Right kidney (tissue), 1 donor: ENCODE measurements at regions not wholly inside any gene's neighbourhood (a gene's known extent, or its start where the extent isn't known, plus 50 kb on each side); places are given as distances from the start of the nearest gene placed in this dataset.

Experiments
- DNase-seq: peaks from one replicate; pipeline ENCODE4 v3.0.0-alpha.2; 2016

DNA sequence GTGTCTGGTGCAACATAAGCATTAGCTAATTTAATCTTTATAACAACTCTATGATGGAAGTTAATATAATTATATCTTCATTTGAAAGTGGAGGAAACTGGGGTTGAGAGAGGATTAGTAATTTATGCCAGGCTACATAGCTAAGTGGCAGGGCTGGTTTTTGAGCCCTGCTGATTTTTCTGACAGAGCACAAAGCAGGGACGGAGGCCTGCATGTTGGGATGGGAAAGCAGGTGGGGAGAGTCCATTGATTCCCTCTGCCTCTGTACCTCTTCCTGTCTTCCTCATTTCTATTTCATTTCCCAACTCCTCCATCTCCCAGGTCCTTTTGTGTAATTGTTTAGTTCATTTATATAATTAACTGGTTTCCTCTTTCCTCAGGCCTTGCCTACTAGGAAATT, 251.6 kb upstream of the ZPLD1 start:
- no peak for DNase-seq

DNA sequence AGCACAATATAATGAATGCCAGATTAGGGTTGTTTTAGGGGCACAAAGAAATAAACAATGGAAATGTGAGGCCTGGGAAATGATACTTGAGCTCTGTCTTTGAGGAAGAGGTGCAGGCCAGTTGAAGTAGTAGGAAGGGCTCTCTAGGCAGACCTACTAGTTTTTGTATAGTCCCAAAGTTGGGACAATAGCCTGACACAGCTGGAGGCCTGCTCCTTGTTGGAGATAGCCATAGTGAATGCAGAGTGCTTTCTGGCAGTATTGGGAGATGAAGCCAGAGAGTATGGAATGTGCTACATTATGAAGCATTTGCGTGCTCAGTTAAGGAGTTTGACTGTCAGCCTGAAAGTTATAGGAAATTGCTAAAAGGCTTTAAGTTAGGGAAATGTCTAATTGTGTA, 251.2 kb upstream of the ZPLD1 start:
- no peak for DNase-seq

DNA sequence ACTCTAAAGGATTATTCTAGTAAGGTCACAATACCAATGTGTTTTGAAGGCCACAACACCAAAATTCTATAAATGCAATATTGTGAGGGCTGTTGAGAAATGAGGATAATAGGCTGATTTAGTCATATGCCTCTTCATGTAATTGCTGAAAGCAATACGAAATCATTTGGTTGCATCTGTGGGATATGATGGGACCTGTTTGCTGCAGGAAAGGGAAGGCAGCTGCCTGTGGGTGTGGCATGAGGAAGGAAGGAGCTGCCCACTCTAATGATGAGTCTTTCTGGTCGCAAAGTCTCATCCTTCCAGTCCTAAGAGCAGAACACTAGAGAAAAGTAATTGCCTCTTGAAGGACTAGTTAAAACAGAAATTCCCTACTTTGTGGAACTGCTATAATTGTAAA, 245.3 kb upstream of the ZPLD1 start:
- DNase-seq, result no peak

DNA sequence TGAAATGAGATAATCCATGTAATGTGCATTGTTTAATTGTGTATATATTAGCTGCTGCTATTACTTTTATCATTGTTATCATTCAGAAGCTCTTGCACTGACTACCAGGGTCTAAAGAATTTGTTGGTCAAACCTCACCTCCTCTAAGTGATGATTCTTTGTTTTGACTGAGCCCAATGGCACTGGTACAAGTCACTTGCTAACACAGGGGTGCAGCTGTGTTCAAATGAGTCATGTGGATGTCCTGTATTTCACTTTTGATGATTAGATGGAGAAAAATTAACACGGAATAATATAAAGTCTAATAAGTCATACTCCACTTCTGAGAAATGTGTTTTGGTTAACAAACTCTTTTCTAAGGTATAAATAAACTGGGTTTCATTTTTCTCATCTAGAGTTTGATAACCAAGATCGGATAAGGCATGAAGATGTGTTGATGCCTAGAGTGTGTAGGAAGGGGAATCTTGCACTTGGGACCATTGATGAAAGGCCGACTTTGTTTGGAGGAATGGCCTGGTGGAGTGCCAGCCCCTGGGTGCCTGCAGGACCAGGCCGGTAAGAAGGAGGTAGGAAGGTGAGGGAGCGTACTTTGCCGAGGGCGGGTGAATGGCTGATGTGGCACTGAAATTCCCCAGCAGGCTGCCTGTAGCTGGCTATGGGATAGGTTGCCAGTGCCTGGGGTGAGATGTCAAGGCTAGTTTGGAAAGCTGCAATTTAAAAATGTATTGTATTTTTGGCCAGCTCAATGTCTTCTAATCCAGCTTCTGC, 244.7 kb upstream of the ZPLD1 start:
- no peak for DNase-seq

DNA sequence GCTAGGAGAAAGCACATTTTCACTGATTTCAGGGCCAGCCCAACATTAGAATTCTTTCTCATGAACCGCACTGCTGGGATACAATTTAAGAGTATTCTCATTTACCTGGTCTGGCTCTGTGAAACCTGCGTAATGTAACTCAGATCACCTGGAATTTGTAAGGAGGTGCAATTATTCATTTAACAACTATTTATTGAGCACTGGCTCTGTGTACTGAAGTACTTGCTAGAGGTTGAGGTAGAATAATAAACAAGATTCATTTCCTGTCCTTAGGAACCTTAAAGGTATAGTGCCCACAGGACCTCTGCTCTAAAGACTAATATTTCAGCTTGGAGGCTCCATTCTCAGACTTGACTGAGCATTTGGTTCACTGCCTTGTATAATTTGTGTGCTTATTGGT, 242.2 kb upstream of the ZPLD1 start:
- no peak for DNase-seq

DNA sequence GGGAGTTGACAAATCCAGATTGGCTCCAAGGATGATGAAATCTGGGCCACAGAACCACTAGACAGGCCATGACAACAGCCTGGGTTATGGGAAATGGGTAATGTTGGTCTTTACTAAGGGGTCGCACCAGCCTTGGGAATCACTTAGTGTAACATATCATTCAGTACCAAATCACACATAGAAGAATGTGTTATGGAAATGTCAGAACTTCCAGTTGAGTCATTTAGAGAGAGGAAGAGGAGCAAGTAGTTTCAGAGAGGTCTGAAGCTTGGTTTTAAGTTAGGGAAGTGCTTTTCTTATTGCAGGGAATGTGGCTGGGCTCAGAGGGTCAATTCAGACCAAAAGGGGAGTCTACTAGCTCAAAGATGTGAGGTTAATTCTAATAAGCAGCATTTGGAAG, 241.6 kb upstream of the ZPLD1 start:
- DNase-seq, result no peak

DNA sequence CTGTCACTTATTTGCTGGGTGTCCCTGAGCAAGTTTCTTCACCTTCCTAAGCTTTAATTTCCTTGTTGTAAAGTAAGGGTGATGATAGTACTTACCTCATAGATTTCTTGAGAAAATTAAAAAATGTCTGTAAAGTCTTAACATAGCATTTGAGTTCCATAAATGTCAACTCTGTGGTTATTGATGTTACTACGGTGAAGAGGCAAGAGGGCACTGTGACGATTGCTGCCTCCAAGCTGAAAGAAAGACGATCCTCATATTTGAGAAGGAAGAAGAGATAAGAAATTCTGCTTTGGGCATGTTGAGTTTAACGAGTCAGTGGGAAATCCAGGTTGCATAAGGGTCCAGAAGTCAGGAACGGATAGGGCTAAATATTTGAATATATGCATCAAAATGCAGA, 240.8 kb upstream of the ZPLD1 start:
- no peak for DNase-seq

DNA sequence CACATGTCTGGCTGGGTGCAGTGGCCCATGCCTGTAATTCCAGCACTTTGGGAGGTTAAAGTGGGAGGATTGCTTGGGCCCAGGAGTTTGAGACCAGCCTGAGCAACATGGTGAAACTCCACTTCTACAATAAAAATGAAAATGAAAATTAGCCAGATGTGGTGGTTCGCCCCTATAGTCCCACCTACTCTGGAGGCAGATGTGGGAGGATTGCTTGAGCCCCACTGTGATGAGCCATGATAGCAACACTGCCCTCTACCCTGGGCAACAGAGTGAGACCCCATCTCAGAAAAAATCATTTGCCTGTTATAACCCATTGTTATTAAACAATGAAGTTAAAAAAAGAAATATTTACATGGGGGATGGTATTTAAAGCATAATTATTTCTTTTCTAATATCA, 240.1 kb upstream of the ZPLD1 start:
- DNase-seq, result no peak

DNA sequence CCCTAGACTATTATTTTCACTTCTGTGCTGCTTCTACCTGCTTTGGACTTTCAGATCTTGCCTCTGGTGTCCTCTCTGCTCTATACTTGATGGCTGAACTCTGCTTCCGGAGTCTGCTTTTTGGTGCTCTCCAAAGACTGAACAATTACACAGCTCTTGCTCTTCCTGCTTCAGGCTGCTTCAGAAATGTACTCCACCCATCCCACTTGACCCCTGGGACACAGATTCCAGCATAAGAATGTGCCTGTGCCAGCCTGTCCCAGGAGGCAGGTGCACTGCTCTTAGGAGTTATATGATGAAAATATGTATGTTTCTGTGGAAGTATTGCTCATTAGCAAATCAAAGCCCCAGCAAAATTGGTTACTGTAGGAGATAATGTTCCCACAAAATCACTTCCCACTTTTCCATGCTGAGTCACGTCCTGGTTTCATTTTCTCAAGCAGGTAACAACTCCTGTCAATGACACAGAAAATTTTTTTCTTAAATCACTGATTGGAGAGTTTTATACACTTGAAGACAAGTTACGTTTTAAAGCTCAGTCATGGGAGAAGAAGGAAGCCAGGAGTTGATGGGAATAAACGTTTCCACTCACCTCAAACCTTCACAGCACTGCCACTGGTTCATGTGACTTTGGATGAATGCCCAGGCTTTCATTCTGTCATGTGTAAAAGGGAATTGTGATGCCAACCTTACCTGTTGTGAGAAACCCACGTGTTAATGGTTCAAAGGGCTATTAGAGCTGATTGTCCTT, 239.4 kb upstream of the ZPLD1 start:
- no peak for DNase-seq

DNA sequence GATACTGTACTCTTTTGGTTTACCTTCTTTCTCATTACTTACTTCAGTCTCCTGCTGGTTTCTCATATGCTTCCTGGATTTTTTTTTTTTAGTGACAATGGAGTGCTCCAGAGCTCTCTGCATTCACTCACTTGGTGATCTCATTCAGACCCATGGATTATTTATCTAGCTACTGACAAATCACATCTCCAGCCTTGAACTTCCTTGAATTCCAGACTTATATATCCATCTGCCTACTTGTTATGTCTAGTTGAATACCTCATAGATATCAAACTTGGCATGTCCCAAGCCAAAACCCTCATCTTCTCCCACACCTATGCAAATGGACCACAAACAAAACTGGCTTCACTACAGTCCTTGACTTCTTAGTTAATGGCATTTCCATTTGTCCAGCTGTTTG, 234.7 kb upstream of the ZPLD1 start:
- no peak for DNase-seq

DNA sequence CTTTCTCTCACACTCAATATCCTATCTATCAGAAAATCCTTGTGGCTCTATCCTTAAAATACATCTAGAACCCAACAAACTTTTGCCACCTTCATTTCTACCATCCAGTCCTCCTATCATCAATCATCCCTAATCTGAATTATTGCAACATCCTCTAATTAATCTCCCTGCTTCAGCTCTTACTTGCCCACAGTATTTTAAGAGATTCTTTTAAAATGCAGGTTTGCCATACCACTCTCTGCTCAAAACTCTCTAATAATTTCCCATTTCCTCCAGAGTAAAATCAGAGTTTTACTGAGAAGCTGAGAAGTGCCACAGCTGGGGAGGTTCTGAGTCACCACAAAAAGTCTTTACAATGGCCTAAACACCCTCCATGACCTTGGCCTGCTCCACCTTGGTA, 234.3 kb upstream of the ZPLD1 start:
- DNase-seq, result no peak

DNA sequence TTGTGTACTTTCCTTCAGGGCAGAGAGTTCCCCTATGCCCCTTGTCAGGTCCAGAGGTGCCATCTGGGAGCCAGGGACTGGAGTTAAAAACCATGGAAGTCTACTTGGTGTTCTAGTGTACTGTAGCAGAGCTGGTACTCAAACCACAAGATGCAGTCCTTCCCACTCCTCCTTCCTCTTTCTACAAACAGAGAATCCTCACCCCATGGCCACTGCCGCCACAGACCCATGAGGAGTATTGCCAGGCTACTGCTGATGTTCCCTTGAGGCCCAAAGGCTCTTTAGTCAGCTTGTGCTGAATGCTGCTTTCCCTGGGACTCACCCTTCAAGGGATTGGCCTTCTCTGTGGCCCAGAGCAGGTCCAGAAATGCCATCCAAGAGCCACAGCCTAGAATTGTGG, 229.2 kb upstream of the ZPLD1 start:
- DNase-seq, result no peak

DNA sequence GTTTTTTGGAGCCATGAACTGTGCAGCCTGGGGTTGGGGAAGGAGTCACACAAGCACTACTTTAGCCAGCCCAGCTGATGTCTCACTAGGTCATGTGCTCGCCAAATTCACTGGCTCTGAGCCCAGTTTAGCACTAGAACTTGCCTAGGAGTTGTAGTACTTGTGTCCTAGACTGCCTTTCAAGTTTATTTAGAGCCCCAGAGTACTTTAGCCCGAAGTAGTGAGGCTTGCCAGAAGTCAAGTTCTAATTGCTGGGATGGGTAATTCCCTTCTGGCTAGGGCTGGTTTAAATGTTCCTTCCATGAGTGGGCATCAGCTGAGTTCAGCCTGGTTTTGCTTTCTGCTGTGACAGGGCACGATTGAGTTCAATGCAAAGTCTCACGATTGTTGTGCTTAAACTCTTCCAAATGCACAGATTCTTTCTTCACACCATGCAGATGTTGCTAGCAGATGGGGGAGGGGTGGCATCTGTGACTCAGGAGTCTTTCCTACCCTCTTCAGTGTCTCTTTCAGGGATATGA, 228.2 kb upstream of the ZPLD1 start:
- DNase-seq, result no peak

DNA sequence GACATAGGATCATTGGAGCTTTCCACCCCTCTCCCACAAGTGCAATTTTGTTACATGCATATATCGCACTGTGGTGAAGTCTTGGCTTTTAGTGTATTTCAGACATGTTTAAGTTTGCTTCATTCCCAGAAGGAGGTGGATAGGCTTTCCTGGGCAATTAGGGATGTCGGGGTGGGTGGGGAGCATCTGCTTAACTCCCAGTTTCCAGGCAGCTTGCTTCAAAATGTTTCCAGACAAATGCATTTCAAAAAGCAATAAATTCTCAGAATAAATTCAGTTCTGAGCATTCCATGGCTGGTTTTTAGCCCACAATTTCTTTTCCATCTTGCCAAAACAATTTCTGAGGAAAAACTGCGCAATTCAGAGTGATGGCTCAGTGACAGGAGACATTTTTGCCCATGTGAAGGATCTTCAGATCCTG, 227.7 kb upstream of the ZPLD1 start:
- DNase-seq, result no peak

DNA sequence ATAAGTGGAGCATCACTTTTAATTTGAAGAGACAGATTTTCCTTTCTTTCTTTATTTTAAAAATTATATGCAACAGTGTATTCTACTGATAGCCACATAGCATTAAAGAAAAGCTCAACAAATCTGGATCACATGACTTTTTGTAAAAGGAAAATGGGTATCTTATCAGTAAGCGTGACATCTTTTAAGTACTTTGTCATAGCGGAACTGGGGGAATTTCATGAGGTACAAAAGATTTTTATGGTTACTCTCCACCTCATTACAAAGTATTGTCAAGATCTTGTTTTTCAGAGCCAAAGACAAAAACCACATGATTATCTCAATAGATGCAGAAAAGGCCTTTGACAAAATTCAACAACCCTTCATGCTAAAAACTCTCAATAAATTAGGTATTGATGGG, 219.6 kb upstream of the ZPLD1 start:
- DNase-seq, result no peak

DNA sequence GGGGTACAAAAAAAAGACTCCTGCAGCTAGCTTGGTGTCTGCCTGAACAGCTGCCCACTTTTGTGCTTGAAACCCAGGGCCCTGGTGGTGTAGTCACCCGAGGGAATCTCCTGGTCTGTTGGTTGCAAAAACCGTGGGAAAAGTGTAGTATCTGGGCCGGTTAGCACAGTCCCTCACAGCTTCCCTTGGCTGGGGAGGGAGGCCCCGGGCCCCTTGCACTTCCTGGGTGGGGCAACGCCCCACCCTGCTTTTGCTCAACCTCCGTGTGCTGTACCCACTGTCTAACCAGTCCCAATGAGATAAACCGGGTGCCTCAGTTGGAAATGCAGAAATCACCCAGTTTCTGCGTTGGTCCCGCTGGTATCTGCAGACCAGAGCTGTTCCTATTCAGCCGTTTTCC, 211.7 kb upstream of the ZPLD1 start:
- no peak for DNase-seq

DNA sequence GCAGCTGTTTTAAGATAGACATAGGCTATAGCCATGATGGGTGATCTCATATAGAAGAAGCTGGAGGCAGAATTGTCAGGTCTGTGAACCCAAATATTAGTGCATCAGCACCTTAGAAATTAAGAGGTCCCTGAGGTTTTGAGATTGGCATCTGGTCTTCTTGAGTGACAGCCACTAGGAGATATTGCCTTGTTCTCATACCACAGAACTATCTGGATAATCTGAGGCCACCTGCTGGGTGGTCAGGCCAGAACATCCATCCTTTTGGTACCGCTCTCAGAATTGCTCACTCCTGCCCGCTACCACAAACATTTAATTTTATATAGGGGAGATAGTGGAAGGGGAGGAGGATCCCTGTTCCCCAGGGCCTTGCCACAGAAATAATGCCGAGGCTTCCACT, 210.6 kb upstream of the ZPLD1 start:
- no peak for DNase-seq

DNA sequence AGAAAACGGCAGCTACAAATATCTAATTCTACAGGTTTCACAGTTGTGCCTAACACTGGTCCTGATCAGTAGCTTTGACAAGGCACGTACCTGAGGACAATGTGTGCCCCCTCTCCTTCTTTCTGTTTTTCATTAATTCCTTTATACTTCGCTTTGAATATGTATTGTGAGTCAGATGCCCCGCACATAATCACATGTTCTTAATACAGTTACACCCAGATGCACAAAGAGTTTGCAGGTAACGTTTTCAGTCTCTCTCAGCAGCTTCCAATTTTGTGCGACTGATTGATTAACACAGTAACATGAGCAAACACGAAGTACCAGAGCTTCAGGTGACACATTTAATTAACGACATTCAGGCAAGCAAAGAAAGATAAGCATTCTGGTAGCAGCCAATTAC, 209.8 kb upstream of the ZPLD1 start:
- DNase-seq, result no peak

DNA sequence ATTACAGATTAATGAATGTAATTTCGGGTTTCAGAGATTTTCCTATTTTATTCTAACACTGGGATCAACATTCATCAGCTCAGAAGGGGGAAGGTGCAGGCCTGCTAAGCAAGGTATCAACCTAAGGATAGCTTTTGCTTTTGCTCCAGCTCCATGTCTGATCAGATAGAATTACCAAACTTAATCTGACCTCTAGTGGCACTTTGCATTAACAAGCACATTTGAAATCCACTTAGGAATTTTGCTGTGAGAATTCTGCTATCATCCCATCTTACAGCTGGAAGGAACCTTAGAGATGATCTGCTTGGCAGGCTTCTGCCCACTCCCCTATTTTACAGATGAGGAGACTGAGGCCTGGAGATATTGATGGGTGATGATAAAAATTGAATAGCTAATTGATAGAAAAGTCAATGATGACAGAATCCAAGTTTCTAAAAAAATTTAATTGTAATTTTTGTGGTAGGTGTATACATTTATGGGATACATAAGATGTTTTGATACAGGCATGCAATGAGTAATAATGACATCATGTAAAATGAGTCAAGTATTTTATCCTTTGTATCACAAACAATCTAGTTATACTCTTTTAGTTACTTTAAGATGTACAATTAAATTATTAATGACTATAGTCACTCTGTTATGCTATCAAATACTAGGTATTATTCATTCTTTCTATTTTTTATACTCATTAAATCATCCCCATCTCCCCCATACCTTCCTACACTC, 209.2 kb upstream of the ZPLD1 start:
- no peak for DNase-seq

DNA sequence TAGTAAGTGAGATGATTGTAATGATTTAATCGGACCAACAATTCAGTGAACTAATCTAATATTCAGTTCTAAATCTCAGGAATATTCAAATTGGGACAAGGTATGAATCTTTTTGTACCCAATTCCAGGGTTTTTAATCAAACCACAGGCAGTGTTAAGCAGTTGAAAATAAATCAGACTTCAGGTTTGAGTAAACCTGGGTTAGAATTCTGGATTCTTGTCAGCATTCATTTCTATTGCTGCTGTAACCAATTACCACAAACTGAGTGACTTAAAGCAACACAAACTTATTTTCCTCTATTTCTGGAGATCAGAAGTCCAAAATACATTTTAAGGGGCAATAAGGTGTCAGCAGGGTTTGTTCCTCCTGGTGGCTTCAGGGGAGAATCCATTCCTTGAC, 208.4 kb upstream of the ZPLD1 start:
- DNase-seq, result no peak

DNA sequence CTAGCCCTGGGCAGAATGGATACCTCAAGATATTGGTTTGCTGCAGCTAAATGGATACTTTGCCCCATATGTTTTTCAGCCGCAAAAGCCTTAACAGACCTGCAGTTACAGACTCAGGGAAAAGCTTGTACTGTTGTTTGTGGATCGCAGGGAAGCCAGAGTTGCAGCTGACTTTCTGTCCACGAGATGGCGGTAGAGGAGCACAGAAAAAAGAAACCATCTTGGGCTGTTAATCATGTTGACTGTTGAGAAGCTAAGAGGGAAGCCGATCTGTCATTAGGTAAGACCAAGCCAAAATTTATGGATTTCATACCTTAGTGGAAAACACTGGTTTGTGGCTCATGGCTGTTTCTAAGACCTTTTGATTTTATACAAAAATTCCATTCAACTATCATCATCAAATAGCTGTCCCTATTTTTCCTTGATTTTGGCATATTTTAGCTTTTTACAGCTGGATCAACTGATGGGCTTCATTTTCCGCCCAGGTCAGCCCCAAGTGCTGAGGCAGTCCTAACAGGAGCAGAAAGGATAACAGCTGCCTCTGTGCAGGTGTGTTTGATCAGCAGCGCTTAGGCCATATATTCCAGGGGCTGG, 205.7 kb upstream of the ZPLD1 start:
- DNase-seq, result peak; percentile 60

DNA sequence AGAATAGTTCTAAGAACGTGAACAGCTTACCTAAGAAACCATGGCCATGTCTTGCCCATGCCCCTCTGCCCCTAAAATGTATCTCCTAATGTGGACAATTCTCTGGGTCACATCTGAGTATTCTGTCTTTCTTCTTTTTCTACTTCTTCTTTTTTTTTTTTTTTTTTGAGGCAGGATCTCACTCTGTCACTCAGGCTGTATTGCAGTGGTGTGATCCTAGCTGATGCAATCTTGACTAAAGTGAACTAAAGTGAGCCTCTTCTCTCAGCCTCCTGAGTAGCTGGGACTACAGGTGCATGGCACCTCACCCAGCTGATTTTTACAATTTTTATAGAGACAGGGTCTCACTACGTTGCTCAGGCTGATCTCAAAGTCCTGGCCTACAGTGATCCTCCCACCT, 204.8 kb upstream of the ZPLD1 start:
- DNase-seq, result no peak

DNA sequence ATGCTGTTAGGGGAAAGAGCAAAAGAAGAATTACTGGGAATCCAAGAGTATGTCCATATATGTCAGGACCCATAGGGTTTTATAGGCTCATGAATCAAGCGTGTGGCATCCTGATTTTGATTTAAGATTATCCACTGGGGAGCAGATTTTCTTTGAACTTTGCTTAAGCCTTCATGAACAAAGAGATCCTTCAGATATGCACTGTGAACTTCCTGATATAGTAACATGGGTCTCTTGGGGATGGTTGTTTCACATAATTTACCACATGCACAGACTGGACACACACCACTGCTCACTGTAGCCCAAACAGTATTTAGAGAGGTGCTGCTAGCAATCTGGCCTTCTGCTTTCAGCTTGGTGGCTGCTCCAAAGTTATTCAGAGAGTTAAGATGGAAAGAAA, 200.9 kb upstream of the ZPLD1 start:
- no peak for DNase-seq
